ENCODE measurements at regions not wholly inside any gene's neighbourhood (a gene's known extent, or its start where the extent isn't known, plus 50 kb on each side); places are given as distances from the start of the nearest gene placed in this dataset.

GRCh38 chr2:234324116-234324515, 172.8 kb downstream of the ARL4C start:
- Histone ChIP-seq H3K27me3 (ENCODE audit: insufficient read depth, low read length) (no peaks in the 10 kb centered on the region), H3K4me1 (ENCODE audit: insufficient read depth, low read length) (no peaks in the 10 kb centered on the region), H3K36me3 (ENCODE audit: insufficient read depth, low read length) (no peaks in the 10 kb centered on the region), H3K9me3 (ENCODE audit: insufficient read depth, low read depth, low read length) (no peaks in the 10 kb centered on the region), H3K4me3 (ENCODE audit: low read length) (no peak overlapping the region), H3K27ac (ENCODE audit: low read depth, low read length) (no peak overlapping the region), H3K9ac (ENCODE audit: low read depth, low read length) (no peak overlapping the region)
- 92% methylated on average over 5 of the region's 5 CpGs for WGBS

GRCh38 chr2:234322766-234323465, 174.0 kb downstream of the ARL4C start:
- H3K4me1 ChIP-seq (ENCODE audit: insufficient read depth, low read length), result no peaks in the 10 kb centered on the region
- no peaks in the 10 kb centered on the region for H3K36me3 ChIP-seq (ENCODE audit: insufficient read depth, low read length)
- no peaks in the 10 kb centered on the region for H3K27me3 ChIP-seq (ENCODE audit: insufficient read depth, low read length)
- no peak overlapping the region for H3K27ac ChIP-seq (ENCODE audit: low read depth, low read length)
- no CpG with 5 or more reads among the region's 2 CpGs for WGBS
- no peak overlapping the region for H3K4me3 ChIP-seq (ENCODE audit: low read length)
- no peak overlapping the region for H3K9ac ChIP-seq (ENCODE audit: low read depth, low read length)
- no peaks in the 10 kb centered on the region for H3K9me3 ChIP-seq (ENCODE audit: insufficient read depth, low read depth, low read length)

GRCh38 chr2:234320066-234320465, 176.8 kb downstream of the ARL4C start:
- H3K36me3 ChIP-seq (ENCODE audit: insufficient read depth, low read length), result no peaks in the 10 kb centered on the region
- H3K27me3 ChIP-seq (ENCODE audit: insufficient read depth, low read length), result no peaks in the 10 kb centered on the region
- H3K4me3 ChIP-seq (ENCODE audit: low read length), result no peak overlapping the region
- no peak overlapping the region for H3K27ac ChIP-seq (ENCODE audit: low read depth, low read length)
- H3K9ac ChIP-seq (ENCODE audit: low read depth, low read length), result no peak overlapping the region
- H3K4me1 ChIP-seq (ENCODE audit: insufficient read depth, low read length), result no peaks in the 10 kb centered on the region
- 87% methylated on average over 3 of the region's 3 CpGs for WGBS
- no peaks in the 10 kb centered on the region for H3K9me3 ChIP-seq (ENCODE audit: insufficient read depth, low read depth, low read length)

GRCh38 chr2:234318361-234318760, 178.5 kb downstream of the ARL4C start:
- WGBS, result 94% methylated on average over 3 of the region's 3 CpGs
- Histone ChIP-seq H3K27me3 (ENCODE audit: insufficient read depth, low read length) (no peaks in the 10 kb centered on the region), H3K36me3 (ENCODE audit: insufficient read depth, low read length) (no peaks in the 10 kb centered on the region)

GRCh38 chr2:234313558-234313957, 183.3 kb downstream of the ARL4C start:
- H3K4me1 ChIP-seq (ENCODE audit: insufficient read depth, low read length), result 0 out of 2 replicates have a peak, but pooled peaks cover 1% of the 10 kb centered on the region
- no peaks in the 10 kb centered on the region for H3K9me3 ChIP-seq (ENCODE audit: insufficient read depth, low read depth, low read length)
- no peaks in the 10 kb centered on the region for H3K36me3 ChIP-seq (ENCODE audit: insufficient read depth, low read length)
- H3K4me3 ChIP-seq (ENCODE audit: low read length), result no peak overlapping the region
- no peak overlapping the region for H3K9ac ChIP-seq (ENCODE audit: low read depth, low read length)
- WGBS, result 90% methylated on average over 4 of the region's 4 CpGs
- no peaks in the 10 kb centered on the region for H3K27me3 ChIP-seq (ENCODE audit: insufficient read depth, low read length)
- H3K27ac ChIP-seq (ENCODE audit: low read depth, low read length), result no peak overlapping the region

More at GRCh38 chr2:234318361-234318760, 178.5 kb downstream of the ARL4C start:
- Histone ChIP-seq H3K4me3 (ENCODE audit: low read length) (no peak overlapping the region), H3K27ac (ENCODE audit: low read depth, low read length) (no peak overlapping the region), H3K9ac (ENCODE audit: low read depth, low read length) (no peak overlapping the region), H3K9me3 (ENCODE audit: insufficient read depth, low read depth, low read length) (no peaks in the 10 kb centered on the region), H3K4me1 (ENCODE audit: insufficient read depth, low read length) (no peaks in the 10 kb centered on the region)

GRCh38 chr2:234310166-234310565, 186.7 kb downstream of the ARL4C start:
- no peak overlapping the region for H3K4me3 ChIP-seq (ENCODE audit: low read length)
- 90% methylated on average over 5 of the region's 5 CpGs for WGBS
- H3K36me3 ChIP-seq (ENCODE audit: insufficient read depth, low read length), result no peaks in the 10 kb centered on the region
- H3K27ac ChIP-seq (ENCODE audit: low read depth, low read length), result no peak overlapping the region
- peaks cover 15% of the 10 kb centered on the region; the same call in 1 of the 2 replicates for H3K4me1 ChIP-seq (ENCODE audit: insufficient read depth, low read length)
- no peak overlapping the region for H3K9ac ChIP-seq (ENCODE audit: low read depth, low read length)
- no peaks in the 10 kb centered on the region for H3K27me3 ChIP-seq (ENCODE audit: insufficient read depth, low read length)
- H3K9me3 ChIP-seq (ENCODE audit: insufficient read depth, low read depth, low read length), result peaks cover 2% of the 10 kb centered on the region; the same call in 1 of the 2 replicates

GRCh38 chr2:234309431-234309830, 187.4 kb downstream of the ARL4C start:
- no peak overlapping the region for H3K27ac ChIP-seq (ENCODE audit: low read depth, low read length)
- no peaks in the 10 kb centered on the region for H3K27me3 ChIP-seq (ENCODE audit: insufficient read depth, low read length)
- no peak overlapping the region for H3K4me3 ChIP-seq (ENCODE audit: low read length)
- peaks cover 2% of the 10 kb centered on the region; the same call in 1 of the 2 replicates for H3K9me3 ChIP-seq (ENCODE audit: insufficient read depth, low read depth, low read length)
- H3K9ac ChIP-seq (ENCODE audit: low read depth, low read length), result no peak overlapping the region
- H3K36me3 ChIP-seq (ENCODE audit: insufficient read depth, low read length), result no peaks in the 10 kb centered on the region
- WGBS, result 95% methylated on average over 5 of the region's 5 CpGs
- H3K4me1 ChIP-seq (ENCODE audit: insufficient read depth, low read length), result peaks cover 20% of the 10 kb centered on the region; the same call in 1 of the 2 replicates

- Histone ChIP-seq H3K27ac (ENCODE audit: low read depth, low read length) (no peak overlapping the region), H3K4me1 (ENCODE audit: insufficient read depth, low read length) (peaks cover 22% of the 10 kb centered on the region; the same call in 1 of the 2 replicates), H3K9me3 (ENCODE audit: insufficient read depth, low read depth, low read length) (peaks cover 2% of the 10 kb centered on the region; the same call in 1 of the 2 replicates), H3K4me3 (ENCODE audit: low read length) (no peak overlapping the region), H3K27me3 (ENCODE audit: insufficient read depth, low read length) (no peaks in the 10 kb centered on the region), H3K36me3 (ENCODE audit: insufficient read depth, low read length) (no peaks in the 10 kb centered on the region), H3K9ac (ENCODE audit: low read depth, low read length) (no peak overlapping the region)
- 92% methylated on average over 6 of the region's 6 CpGs for WGBS
These were observed 188.1 kb downstream of the ARL4C start for GRCh38 chr2:234308813-234309195.

GRCh38 chr2:234308073-234308812, 188.6 kb downstream of the ARL4C start:
- Histone ChIP-seq H3K4me1 (ENCODE audit: insufficient read depth, low read length) (peaks cover 22% of the 10 kb centered on the region; the same call in 1 of the 2 replicates), H3K9ac (ENCODE audit: low read depth, low read length) (no peak overlapping the region), H3K27me3 (ENCODE audit: insufficient read depth, low read length) (no peaks in the 10 kb centered on the region), H3K9me3 (ENCODE audit: insufficient read depth, low read depth, low read length) (peaks cover 2% of the 10 kb centered on the region; the same call in 1 of the 2 replicates), H3K36me3 (ENCODE audit: insufficient read depth, low read length) (no peaks in the 10 kb centered on the region), H3K4me3 (ENCODE audit: low read length) (no peak overlapping the region), H3K27ac (ENCODE audit: low read depth, low read length) (no peak overlapping the region)
- WGBS, result 96% methylated on average over 7 of the region's 7 CpGs

- H3K9me3 ChIP-seq (ENCODE audit: insufficient read depth, low read depth, low read length), result peaks cover 2% of the 10 kb centered on the region; the same call in 1 of the 2 replicates
- H3K9ac ChIP-seq (ENCODE audit: low read depth, low read length), result no peak overlapping the region
- no peaks in the 10 kb centered on the region for H3K27me3 ChIP-seq (ENCODE audit: insufficient read depth, low read length)
- H3K27ac ChIP-seq (ENCODE audit: low read depth, low read length), result no peak overlapping the region
- no peak overlapping the region for H3K4me3 ChIP-seq (ENCODE audit: low read length)
- H3K4me1 ChIP-seq (ENCODE audit: insufficient read depth, low read length), result peaks cover 22% of the 10 kb centered on the region; the same call in 1 of the 2 replicates
- no peaks in the 10 kb centered on the region for H3K36me3 ChIP-seq (ENCODE audit: insufficient read depth, low read length)
- 94% methylated on average over 4 of the region's 4 CpGs for WGBS
These were observed 189.4 kb downstream of the ARL4C start for GRCh38 chr2:234307322-234307961.
